GM21786 (cell line): ENCODE measurements at regions not wholly inside any gene's neighbourhood (a gene's known extent, or its start where the extent isn't known, plus 50 kb on each side); places are given as distances from the start of the nearest gene placed in this dataset.

Experiments used
- ATAC-seq: cut with Tn5 transposase; IDR thresholded peaks from one replicate; pipeline ENCODE4 v1.9.1; 2021; ENCODE audit not compliant: unreplicated experiment

- no peak for ATAC-seq
Observed at GRCh38 chr18:60445341-60445740, 72.8 kb upstream of the MC4R start.

GRCh38 chr18:60446821-60447220, 74.2 kb upstream of the MC4R start:
- no peak for ATAC-seq

DNA sequence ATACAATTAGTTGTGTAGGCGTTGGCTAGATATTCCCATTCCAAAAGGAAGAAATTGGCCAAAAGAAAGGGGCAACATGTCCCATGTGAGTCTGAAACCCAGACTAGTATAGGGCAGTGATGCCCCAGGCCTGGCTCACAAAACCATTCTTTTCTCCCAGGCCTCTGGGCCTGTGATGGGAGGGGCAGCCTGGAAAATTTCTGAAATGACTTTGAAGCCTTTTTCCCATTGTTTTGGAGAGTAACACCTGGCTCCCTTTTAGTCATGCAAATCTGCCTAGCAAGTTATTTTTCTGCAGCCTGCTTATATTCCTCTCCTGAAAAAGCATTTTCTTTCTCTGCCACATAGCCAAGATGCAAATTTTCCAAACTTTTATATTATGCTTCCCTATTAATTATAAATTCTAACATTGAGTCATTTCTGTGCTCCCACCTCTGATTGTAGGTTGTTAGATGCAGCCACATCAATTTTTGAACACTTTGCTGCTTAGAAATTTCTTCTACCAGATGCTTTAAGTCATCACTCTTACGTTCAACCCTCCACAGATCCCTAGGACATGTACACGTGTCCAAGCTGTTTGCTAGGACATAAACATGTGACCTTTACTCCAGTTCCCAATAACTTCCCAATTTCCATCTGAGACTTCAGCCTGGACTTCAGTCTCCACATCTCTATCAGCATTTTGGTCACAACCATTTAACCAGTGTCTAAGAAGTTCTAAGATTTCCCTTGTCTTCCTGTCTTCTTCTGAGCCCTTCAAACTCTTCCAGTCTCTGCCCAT, 76.1 kb upstream of the MC4R start:
- no peak for ATAC-seq

GRCh38 chr18:60452421-60452820, 79.8 kb upstream of the MC4R start:
- ATAC-seq: no peak

- no peak for ATAC-seq
Observed at GRCh38 chr18:60466677-60467076, 94.1 kb upstream of the MC4R start.

GRCh38 chr18:60469387-60470100, 97.0 kb upstream of the MC4R start:
- no peak for ATAC-seq

DNA sequence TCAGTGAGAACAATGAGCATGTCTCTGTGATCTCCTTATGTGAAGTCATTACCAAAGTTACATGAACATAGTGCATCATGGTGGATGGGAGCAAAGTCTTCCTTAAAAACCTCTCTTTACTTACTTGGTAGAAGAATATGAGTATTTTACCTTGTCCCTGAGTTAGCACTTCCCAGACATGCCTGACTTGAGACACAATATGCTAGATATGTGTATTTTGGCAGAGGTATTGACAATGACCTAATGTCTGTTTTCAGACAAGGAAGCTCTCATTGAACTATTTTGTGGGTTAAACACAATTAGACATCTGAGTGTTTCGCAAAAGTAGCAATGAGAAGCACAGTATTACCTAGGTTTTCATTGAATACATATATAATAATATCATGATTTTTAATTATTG, 99.1 kb upstream of the MC4R start:
- no peak for ATAC-seq

DNA sequence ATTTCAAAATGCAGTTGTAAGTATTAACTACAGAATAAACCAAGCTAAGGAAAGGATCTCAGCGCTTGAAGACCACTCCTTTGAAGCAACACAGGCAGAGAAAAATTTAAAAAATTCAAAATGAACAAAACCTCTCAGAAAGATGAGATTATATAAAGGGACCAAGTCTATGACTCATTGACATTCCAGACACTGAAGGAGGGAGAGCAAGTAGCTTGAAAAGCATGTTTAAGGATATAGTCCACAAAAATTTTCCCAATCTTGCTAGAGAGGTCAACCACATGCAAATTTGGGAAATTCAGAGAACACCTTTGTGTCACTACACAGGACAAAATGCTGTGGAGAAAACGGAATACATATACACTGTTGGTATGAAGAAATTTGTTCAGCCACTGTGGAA, 112.6 kb upstream of the MC4R start:
- no peak for ATAC-seq

DNA sequence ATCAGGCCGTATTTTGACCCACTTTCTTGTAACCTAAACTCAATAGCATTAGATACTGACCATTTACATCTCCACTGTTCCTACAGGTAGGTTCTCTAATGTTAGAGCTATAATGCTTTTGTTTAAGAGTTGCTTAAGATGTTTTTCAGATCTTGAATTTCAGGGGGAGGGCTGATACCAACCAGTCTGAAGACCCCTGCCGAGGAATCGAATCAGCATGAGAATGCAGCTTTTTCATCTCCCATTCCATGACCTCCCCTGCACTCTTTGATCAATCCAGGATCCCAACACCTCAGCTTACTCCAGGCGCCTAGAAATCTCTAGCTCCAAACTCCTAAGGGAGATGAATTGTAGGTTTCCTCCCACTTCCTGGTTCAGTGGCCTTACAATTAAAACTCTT, 120.5 kb upstream of the MC4R start:
- ATAC-seq: no peak

GRCh38 chr18:60499675-60500074, 127.1 kb upstream of the MC4R start:
- no peak for ATAC-seq

GRCh38 chr18:60500960-60501359, 128.4 kb upstream of the MC4R start:
- no peak for ATAC-seq

- ATAC-seq: no peak
Observed at GRCh38 chr18:60502591-60502990, 130.0 kb upstream of the MC4R start.

- no peak for ATAC-seq
Observed at GRCh38 chr18:60503199-60503598, 130.6 kb upstream of the MC4R start.

GRCh38 chr18:60506190-60506589, 133.6 kb upstream of the MC4R start:
- no peak for ATAC-seq

DNA sequence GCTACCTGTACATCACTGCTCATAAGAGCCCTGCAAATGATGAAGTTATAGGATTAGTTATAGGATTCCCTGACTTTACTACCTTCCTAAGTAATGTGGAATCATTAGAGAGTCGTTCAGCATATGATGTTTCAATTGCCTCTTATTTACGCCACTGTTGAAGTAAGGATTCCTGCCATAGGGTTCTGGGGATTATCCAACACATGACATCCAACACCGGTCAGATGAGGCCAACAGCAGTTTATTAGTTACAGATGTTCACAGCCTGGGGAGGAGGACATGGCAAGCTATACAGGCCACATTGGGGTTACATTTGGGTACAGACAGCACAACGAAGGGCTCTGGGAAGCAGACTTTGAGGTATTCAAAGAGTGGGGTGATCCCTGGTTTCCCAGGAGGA, 134.1 kb upstream of the MC4R start:
- ATAC-seq: no peak

DNA sequence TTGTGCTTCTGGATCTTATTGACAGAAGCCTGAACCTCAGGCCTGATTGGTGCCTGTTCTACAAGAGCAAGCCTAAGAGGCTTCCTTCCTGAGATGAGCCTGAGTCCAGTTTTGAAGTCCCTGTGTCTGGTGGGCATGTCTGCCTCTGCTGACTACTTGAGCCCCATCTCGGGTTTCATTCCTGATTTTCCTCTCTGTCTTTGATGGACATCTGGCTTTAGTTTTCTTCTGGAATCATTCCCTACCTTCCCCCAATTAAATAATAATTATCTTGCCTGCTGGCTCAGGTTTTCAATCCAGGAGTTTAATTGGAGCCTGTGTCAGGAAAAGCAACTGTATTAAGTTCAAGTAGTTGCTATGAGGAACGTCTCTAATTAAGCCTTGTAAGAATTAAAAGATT, 135.5 kb upstream of the MC4R start:
- no peak for ATAC-seq

- no peak for ATAC-seq
Observed at GRCh38 chr18:60534538-60534937, 162.0 kb upstream of the MC4R start.

- no peak for ATAC-seq
Observed at GRCh38 chr18:60537074-60537473, 164.5 kb upstream of the MC4R start.

DNA sequence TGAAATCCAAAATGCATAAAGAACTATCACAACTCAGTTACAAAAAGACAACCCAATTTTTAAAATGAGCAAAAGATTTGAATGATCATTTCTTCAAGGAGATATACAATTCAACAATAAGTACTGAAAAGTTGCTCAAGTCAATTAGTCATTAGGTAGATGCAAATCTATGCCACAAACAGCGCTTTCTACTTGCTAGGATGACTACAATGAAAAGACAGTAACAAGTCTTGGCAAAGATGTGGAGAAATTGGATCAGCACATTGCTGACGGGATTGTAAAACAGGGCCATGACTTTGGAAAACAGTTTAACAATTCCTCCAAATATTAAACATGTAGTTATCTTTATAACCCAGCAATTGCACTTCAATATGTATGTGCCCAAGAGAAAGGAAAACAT, 166.3 kb upstream of the MC4R start:
- no peak for ATAC-seq

GRCh38 chr18:60541661-60542060, 169.1 kb upstream of the MC4R start:
- no peak for ATAC-seq

GRCh38 chr18:60543646-60544045, 171.1 kb upstream of the MC4R start:
- ATAC-seq: no peak

DNA sequence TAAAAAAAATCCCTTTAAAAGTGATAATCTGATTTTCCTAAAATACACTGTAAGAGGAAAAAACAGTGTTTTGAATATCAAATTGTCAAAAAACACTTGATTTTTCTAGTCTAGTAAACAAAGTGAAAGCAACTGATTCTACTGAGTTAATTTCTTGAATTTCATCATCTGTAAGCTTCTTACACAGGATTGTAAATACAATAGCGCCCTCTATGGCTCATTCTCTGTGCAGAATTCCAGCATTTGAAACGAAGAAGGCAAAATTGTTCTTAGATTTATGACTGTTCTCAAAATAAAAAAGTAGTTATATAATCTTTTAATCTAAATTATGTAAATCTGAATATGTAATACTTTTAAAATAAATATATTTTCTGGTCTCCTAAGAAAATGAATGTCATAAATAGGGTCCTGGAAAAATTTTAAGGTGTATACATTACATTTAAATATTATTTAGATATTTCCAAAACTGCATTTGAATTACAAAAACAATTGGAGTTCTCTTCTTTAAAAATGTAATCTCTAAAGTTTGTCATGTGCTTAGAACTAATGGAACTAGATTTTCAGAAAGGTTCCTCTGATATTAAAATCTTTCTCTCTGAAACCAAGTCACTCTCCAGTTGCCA, 176.9 kb upstream of the MC4R start:
- ATAC-seq: no peak
